NCI-H1048 (cell line): ENCODE measurements at regions not wholly inside any gene's neighbourhood (a gene's known extent, or its start where the extent isn't known, plus 50 kb on each side); places are given as distances from the start of the nearest gene placed in this dataset.
"Not testable (repeated sequence)": the region's sequence is repeated elsewhere in the genome, so short reads cannot be mapped to it uniquely, and the experiment has no call there.

Source experiments
- DNase-seq: peaks from one replicate; lab custom pipeline; 2025; lab: John Stamatoyannopoulos, UW

- no peak for DNase-seq
These were observed 765.7 kb upstream of the IGFBP7 start for GRCh38 chr4:57875829-57876392.

- DNase-seq, result no peak
These were observed 756.4 kb upstream of the IGFBP7 start for GRCh38 chr4:57866468-57867171.

- DNase-seq, result no peak
These were observed 755.1 kb upstream of the IGFBP7 start for GRCh38 chr4:57865264-57865663.

- no peak for DNase-seq
These were observed 744.6 kb upstream of the IGFBP7 start for GRCh38 chr4:57854748-57855147.

- DNase-seq, result no peak
These were observed 740.0 kb upstream of the IGFBP7 start for GRCh38 chr4:57850141-57850540.

- no peak for DNase-seq
These were observed 721.9 kb upstream of the IGFBP7 start for GRCh38 chr4:57832083-57832482.

- DNase-seq, result no peak
These were observed 679.5 kb upstream of the IGFBP7 start for GRCh38 chr4:57789666-57790065.

- no peak for DNase-seq
These were observed 667.7 kb upstream of the IGFBP7 start for GRCh38 chr4:57777876-57778275.

- DNase-seq, result no peak
These were observed 664.5 kb upstream of the IGFBP7 start for GRCh38 chr4:57774681-57775080.

GRCh38 chr4:57774171-57774570, 664.0 kb upstream of the IGFBP7 start:
- DNase-seq, result no peak

- DNase-seq, result no peak
These were observed 656.2 kb upstream of the IGFBP7 start for GRCh38 chr4:57766341-57766740.

GRCh38 chr4:57764856-57765255, 654.7 kb upstream of the IGFBP7 start:
- no peak for DNase-seq

GRCh38 chr4:57763070-57763469, 652.9 kb upstream of the IGFBP7 start:
- DNase-seq, result no peak

- DNase-seq, result no peak
These were observed 630.5 kb upstream of the IGFBP7 start for GRCh38 chr4:57740625-57741190.

- no peak for DNase-seq
These were observed 626.6 kb upstream of the IGFBP7 start for GRCh38 chr4:57736781-57737180.

- DNase-seq, result no peak
These were observed 624.0 kb upstream of the IGFBP7 start for GRCh38 chr4:57734104-57734670.

- not testable (repeated sequence) for DNase-seq
These were observed 619.8 kb upstream of the IGFBP7 start for GRCh38 chr4:57729775-57730570.

GRCh38 chr4:57726154-57726553, 616.0 kb upstream of the IGFBP7 start:
- no peak for DNase-seq

GRCh38 chr4:57719456-57719855, 609.3 kb upstream of the IGFBP7 start:
- no peak for DNase-seq

GRCh38 chr4:57714313-57714712, 604.1 kb upstream of the IGFBP7 start:
- DNase-seq, result not testable (repeated sequence)

- DNase-seq, result no peak
These were observed 599.9 kb upstream of the IGFBP7 start for GRCh38 chr4:57710053-57710452.

GRCh38 chr4:57691370-57691769, 581.2 kb upstream of the IGFBP7 start:
- DNase-seq, result no peak
